Keratinocyte (primary cell): ENCODE measurements at regions not wholly inside any gene's neighbourhood (a gene's known extent, or its start where the extent isn't known, plus 50 kb on each side); places are given as distances from the start of the nearest gene placed in this dataset.

ENCODE experiments used
- CTCF ChIP-seq, 3 experiments: IDR thresholded peaks in 1 of 3; conservative IDR thresholded peaks in 1 of 3; optimal IDR thresholded peaks in 1 of 3; 2 replicates in 2 of 3; 3 replicates in 1 of 3; pipeline versions ENCODE3 to v1.5.1; 2011; ENCODE audit warnings: low read length in 3 of 3, mild to moderate bottlenecking in 3 of 3, moderate library complexity in 2 of 3, control low read depth in 1 of 3, inconsistent platforms in 1 of 3; ENCODE audit not compliant: insufficient read depth in 2 of 3; ENCODE audit errors: extremely low read depth in 1 of 3
- EZH2 ChIP-seq: IDR thresholded peaks from one replicate; pipeline ENCODE4 v1.6.1; 2012; ENCODE audit warnings: inconsistent platforms, mild to moderate bottlenecking, low read length, moderate library complexity

- no peak for TF ChIP-seq CTCF (optimal IDR thresholded peaks at IDR 0.05 in 1 of 3, IDR thresholded peaks at IDR 0.05 in 1 of 3, conservative IDR thresholded peaks at IDR 0.05 in 1 of 3; ENCODE audit: extremely low read depth in 1 of 3, insufficient read depth in 2 of 3, low read length in 3 of 3)
- TF ChIP-seq EZH2, result no peak
These were observed 69.6 kb upstream of the ARGLU1 start for GRCh38 chr13:106637519-106637918.
